ENCODE measurements at regions not wholly inside any gene's neighbourhood (a gene's known extent, or its start where the extent isn't known, plus 50 kb on each side); places are given as distances from the start of the nearest gene placed in this dataset.

DNA sequence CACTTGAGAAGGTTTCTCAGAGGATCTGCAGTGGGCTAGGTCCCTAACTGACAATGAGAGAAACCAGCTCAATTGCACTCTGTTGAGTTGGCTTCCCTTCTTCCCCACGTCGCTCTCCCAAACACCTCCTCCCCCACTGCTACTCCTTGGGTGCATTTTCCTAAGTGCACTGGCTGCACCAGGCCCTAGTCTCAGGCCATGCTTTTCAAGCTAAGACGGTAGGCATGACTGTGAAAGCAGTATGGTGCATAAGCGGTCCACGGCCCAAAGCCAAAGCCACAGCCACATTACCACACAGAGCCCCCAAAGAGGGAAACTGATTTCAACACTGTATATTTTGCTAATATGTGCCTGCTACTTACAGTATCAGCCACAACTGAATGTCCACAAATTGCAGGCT, 62.1 kb upstream of the RBM24 start:
- TF ChIP-seq, protein P1, sequence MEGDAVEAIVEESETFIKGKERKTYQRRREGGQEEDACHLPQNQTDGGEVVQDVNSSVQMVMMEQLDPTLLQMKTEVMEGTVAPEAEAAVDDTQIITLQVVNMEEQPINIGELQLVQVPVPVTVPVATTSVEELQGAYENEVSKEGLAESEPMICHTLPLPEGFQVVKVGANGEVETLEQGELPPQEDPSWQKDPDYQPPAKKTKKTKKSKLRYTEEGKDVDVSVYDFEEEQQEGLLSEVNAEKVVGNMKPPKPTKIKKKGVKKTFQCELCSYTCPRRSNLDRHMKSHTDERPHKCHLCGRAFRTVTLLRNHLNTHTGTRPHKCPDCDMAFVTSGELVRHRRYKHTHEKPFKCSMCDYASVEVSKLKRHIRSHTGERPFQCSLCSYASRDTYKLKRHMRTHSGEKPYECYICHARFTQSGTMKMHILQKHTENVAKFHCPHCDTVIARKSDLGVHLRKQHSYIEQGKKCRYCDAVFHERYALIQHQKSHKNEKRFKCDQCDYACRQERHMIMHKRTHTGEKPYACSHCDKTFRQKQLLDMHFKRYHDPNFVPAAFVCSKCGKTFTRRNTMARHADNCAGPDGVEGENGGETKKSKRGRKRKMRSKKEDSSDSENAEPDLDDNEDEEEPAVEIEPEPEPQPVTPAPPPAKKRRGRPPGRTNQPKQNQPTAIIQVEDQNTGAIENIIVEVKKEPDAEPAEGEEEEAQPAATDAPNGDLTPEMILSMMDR (IDR thresholded peaks at IDR 0.05) = no peak
- TF ChIP-seq POLR2A (IDR thresholded peaks at IDR 0.05) = no peak
